ENCODE measurements at regions not wholly inside any gene's neighbourhood (a gene's known extent, or its start where the extent isn't known, plus 50 kb on each side); places are given as distances from the start of the nearest gene placed in this dataset.
"Not testable (repeated sequence)": the region's sequence is repeated elsewhere in the genome, so short reads cannot be mapped to it uniquely, and the experiment has no call there.

DNA sequence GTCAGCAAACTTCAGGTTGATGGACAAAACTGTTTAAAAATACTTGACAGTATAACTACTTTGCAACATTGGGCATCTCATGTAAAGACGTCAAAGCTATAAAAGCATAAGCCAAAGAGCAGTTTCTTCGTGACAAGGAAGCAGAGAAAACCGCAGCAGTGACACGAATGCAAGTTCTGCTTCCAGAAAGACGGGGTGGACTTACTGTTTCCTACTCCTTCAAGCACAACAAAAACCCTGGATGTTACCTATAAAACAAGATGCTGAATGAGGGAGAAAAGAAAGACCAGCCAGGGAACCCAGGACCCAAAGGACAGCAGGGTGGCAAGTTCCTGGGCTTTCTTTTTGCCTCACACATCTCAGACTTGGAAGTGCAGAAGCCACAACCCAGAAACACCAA, 98.0 kb downstream of the DLL1 start:
- no peak for DNase-seq

DNA sequence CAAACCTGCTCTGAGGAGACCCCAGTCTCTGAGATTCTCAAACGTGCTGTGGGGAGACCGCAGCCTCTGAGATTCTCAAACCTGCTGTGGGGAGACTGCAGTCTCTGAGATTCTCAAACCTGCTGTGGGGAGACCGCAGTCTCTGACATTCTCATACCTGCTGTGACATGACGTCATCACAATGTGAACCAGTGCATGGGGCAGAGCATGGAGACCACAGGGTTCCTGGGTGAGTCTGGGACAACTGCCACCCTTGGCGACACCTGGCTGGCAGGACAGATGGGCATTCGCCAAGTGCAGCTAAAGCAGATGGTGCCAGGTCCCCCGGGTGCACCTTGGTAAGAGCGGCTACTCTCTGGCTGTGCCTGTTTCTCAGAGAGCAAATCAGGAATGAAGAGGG, 98.8 kb downstream of the DLL1 start:
- not testable (repeated sequence) for DNase-seq

DNA sequence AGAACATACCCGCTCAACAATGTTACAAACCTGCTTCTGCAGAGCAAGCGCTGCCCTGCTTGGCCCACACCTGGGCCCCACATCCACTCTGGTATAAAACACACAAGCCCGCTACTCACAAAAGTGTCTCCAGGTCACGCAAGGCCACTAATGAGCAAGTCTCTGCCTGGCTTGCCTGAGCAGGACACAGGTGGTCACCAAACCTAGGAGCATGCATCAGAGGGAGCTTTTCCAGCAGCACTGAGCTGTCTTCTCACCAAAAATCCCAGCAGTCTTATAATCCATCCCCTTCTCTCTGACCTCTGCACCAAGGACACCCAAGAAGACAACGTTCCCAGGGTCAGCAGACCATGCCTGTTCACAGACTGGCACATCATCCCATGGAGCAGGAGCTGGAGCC, 100.8 kb downstream of the DLL1 start:
- no peak for DNase-seq

DNA sequence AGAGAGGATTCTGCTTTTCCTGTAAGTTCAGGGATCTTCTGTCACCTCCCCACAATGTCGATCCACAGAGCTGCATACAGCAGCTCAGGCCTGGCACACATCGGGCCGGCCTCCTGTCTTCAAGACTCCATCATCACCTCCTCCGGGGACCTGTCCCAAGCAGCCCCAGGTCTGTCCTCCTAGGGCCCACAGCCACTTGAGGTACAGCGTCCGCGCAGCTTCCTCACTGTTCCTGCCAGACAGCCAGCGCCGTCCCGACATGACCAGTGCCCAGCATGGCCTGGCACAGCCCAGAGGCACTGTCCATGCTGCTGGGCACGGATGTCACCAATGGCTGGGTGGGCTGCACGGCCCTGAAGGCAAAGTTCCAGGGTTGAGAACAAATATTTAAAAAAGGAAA, 101.6 kb downstream of the DLL1 start:
- DNase-seq: no peak

DNA sequence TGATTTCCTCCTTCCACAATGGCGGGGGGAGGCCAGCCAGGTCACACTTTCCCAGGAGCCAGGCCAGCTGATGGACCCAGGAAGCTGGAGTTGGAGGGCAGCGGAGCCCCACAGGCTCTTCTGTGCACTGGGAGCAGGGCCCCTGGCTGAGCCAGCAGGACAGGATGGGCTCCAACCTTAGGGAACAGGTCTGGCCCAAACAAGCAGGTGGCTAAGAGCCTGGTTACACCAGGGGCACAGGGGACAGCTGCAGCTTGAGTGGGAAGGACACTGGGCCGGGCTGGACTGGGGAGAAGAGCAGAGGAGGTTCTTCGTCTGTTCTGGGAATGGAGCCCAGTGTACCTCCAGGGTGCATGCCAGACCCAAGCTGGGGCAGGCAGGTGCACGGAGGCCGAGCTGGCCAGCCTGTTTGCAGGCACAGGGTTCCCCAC, 102.3 kb downstream of the DLL1 start:
- no peak for DNase-seq

DNA sequence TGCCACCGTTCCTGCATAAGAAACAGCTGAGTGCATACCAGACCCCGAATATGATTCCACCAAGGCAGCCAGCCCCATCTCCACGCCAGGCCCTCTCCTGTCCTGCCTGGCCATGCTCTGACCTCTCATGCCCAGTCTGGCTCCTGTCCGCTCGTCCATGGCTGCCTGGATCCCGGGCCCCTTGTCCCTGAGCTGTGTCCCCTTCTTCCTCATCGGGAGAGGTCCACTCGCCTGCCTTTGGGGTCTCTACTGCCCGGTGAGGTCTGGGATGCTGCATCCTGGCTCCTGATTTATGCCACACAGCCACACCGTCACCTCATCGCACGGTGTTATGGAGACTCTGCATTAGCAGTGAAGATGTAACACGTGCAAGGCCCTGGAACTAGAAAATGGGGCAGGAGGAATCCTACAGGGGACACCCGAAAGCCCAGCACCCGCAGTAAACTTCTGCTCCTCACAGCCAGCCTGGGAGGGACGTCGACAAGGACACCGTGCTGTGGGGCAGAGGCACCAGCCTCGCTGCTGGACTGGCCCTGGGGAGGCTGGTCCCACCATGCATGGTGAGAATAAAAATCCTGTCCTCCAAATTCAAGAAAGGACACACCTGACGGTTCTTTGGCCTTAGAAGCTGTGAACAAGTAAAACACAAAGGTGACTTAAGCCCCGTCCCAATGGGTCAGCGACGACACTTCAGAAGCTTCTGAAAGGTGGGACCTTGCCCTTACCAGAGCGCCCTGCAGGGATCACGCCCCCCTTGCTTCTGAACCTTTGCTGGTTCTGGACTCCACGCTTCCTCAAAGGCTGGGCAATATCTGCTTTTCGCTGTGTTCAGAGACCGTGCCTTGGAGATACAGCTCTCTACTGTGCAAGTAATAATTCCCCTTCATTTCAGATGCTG, 103.0 kb downstream of the DLL1 start:
- DNase-seq: no peak

DNA sequence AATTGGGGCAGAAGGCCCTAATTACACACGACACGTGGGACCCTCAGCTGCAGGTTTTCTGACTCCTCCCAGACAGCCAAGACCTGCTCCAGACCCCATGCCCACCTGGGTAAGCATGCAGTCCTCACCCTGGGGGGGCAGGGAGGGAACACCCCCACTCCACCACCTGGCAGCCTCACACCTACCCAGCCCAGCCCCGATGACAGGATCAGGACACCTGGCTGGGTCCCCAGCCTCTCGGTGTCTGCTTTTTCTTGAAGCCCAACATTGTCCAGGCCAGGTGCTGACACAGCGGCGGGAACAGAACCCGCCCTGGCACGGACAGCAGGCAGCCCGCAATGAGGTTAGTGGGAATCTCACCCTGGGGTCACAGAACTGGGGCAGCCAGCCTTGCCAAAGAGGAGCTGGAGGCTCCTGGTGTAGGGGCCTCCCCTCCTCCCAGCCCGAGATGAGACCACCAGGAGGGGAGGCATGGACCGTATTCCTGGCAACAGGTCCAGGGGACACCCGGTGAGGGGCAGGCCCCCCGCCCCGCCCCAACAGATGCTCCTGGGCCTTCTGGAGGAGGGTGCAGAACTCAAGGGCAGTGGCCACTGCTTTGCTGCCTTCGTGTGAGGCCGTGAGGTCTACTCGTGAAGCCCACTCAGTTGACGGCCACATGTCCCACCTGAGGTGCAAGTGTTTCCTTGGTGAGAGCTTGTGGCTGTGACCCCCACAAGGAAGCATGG, 103.8 kb downstream of the DLL1 start:
- DNase-seq: no peak

DNA sequence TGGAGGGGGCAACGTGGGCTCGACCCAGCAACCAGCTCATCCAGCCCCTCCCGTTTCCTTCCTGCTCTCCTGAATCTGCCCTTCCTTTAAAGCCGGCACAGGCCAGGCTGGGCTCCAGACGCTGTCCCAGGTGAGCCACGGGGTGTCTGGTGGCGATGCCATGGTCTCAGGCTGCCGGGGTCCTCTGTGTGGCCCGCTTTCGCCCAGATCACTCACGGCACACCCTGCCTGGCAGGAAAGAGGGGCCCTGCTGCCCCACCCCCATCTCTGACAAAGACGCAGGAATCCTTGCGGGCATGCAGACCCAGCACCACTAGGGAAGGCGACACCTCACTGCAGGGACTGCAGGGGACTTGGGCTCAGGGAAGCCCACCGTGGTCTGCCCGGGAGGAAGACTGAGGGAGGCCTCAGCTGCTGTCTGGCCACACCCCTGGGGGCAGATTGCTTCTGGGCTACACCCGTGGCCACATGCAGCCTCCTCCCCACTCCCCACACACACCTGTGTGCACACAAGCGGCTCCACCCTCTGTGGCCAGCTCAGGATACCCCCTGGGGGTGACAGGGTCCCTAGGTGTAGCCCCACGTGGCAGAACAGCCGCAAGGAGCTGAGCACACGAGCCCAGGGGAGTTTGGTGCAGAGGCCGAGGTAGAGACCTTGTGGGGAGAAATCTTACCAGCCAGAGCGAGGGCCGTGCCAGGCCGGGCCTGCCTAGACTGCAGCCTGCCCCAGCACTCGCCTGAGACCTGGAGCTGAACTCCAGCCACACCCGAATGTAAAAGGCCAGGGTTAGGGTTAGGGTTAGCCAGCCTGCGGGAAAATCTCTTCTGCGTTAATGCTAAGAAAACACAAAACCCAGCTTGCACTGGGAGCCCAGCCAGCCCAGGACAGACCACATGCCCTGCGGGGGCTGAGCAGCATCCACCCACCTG, 104.6 kb downstream of the DLL1 start:
- DNase-seq: no peak

DNA sequence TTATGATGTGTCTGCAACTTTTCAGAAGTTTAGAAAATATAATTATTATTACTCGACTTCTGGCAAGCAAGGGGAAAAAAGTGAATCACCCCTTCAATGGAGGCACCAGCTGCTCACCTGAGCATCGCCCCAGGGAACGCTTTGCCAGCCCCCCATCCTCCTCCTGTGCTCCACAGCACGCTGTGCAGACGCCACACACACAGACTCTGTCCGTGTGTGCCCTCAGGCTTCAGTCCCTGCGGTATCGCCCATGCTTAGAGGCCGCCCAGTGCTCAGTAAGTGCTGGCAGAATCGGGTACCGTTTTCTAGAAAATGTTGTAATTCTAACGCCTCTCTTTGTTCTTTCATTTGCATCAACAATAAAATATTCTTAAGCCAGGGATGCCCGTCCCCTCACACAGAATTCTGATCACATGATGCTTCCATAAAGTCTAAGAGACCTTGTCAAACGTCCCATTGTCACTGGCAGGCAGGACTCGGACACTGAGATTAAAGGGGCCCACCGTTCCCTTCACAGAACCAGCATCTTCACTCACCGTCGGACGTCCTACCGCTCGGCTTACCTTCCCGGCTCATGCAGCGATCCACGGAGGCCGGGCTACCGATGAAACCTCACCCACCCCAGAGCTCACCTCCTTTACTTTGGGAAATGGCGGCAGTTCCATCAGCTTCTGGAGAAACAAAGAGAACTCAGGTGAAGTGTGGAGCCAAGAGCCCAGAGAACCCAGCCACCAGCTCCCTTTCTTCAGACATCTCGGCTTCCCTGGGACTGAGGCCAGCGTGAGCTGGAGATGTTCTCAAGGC, 105.5 kb downstream of the DLL1 start:
- DNase-seq: no peak

DNA sequence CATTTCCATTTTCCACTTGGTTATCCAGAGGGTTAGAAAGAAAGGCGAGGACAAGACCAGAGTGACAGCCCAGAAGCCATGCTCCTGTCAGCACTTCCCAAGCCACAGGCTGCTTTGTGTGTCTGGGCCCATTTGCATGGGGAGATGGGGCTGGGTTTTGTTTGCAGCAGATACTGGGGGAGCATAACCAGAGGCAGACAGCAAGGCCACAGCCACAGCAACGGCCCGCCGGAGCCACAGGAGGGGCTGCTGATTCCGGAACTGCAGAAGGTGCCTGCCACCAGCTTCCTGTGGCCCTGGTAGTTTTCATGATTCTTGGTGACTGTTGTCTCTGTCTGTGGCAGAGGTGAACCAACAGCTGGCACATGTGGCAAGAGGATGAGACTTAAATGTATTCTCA, 106.6 kb downstream of the DLL1 start:
- DNase-seq: no peak

DNA sequence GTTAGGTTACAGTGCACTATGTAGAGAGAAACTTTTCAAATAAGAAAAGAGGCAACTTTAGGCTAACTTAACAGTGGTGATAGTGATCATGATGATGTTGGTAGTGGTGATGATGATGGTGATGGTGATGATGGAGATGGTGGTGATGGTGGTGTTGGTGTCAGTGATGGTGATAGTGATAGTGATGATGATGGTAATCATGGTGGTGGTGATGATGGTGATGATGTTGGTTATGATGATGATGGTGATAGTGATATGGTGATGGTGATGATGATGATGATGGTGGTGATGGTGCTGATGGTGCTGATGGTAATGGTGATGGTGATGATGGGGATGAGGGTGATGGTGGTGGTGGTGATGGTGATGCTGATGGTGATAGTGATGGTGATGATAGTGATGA, 107.4 kb downstream of the DLL1 start:
- DNase-seq: no peak

DNA sequence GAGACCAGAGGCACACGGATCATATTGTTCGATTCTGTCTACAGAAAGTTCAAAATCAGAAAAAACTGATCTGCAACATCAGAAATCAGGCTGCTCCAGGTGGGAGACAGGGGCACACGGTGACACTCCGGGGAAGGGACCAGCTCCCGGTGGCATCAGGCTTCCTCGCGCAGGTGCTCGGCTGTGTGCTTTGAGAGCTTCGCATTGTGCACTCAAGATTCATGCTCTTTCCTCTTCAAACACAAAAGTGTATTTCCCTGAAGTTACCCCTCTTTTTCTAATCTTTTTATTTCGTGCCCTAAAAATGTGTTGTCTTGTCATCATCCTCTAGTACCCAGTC, 108.1 kb downstream of the DLL1 start:
- no peak for DNase-seq

DNA sequence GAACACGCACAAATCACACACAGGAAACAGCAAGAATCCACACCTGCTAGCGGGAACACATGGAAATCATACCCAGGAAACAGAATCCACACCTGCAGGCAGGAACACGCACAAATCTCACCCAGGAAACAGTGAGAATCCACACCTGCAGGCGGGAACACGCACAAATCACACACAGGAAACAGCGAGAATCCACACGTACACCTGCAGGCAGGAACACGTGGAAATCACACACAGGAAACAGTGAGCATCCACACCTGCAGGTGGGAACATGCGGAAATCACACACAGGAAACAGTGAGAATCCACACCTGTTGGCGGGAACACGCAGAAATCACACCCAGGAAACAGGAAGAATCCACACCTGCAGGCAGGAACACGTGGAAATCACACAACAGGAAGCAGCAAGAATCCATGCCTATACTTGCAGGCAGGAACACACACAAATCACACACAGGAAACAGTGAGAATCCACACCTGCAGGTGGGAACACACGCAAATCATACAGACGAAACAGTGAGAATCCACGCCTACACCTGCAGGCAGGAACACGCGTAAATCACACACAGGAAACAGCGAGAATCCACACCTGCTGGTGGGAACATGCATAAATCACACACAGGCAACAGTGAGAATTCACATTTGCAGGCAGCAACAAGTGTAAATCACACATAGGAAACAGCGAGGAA, 108.6 kb downstream of the DLL1 start:
- DNase-seq: no peak

DNA sequence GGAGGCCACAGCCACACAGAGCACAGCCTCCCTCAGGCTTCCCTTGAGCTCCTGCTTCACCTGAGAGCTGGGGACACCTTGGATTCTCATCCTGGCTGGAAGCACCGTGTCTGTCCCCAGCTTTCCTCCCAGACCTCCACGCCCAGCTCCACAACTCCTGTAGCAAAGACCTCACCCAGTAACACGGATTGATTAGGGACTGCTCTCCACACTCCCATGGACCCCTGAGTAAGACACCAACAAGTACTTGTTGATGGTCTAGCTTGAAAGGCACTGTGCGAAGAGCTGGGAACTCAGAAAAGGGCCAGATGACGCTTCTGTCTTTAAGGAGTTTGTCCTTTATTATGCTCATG, 109.6 kb downstream of the DLL1 start:
- DNase-seq: no peak

DNA sequence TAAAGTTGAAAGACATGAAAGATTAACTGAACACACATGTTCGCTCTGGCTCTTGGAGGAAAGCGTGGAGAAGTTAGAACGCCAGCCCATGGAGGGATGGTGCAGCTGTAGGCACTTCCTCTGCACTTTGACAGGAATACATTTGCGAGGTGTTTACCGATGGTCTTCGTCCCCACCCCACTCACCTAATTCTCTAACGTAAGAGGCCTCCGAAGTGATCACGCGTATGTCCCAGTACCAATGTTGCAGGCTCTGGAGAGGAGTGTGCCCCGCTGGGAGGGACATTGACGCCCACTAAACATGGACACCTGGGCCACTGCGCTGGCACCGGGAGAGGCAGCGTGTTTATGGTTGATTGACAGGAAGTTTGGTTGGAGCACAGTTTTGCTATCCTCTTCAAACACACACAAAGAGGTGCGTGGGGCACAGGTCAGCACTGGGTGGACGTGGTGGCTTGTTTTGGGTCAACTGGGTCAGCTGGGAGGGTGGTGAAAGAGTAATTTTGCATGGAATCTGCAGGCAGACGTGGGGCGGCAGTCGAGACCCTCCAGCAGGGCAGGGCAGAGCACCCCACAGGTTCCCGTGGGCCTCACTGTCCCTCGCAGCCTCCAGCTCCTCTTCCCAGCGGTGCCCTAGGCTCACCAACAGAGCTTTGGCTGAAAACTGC, 110.1 kb downstream of the DLL1 start:
- DNase-seq: no peak

DNA sequence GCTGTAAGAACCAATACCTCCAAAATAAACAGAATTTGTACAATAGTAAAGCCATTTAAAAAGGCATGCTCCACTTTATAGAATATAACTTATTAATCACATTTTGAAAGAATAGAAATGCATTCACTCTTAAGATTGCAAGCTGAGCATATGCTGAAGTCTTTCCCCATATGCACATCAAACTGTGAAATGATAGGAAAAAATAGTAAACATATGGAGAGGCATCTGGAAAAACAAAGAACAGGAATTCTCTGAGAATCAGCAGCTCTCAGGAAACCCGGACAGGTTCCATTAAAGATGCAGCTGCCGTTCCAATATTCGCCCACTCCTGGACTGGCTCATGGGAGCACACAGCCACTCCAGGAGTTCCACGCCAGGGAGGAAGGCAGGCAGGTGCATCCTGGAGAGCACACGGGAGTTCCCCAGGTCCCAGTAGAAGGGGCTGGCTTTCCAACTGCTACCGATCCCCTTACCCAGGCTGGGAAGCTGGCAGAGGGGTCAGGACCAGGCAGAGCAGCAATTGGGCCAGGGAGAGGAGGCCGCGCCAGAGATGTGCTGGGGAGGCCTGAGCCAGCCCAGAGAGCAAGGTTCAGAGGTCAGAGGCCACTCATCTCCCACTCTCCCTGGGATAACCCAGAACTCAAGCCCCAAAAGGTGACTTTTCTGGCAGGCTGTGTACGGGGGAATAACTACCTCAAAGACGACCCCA, 111.1 kb downstream of the DLL1 start:
- DNase-seq: no peak

DNA sequence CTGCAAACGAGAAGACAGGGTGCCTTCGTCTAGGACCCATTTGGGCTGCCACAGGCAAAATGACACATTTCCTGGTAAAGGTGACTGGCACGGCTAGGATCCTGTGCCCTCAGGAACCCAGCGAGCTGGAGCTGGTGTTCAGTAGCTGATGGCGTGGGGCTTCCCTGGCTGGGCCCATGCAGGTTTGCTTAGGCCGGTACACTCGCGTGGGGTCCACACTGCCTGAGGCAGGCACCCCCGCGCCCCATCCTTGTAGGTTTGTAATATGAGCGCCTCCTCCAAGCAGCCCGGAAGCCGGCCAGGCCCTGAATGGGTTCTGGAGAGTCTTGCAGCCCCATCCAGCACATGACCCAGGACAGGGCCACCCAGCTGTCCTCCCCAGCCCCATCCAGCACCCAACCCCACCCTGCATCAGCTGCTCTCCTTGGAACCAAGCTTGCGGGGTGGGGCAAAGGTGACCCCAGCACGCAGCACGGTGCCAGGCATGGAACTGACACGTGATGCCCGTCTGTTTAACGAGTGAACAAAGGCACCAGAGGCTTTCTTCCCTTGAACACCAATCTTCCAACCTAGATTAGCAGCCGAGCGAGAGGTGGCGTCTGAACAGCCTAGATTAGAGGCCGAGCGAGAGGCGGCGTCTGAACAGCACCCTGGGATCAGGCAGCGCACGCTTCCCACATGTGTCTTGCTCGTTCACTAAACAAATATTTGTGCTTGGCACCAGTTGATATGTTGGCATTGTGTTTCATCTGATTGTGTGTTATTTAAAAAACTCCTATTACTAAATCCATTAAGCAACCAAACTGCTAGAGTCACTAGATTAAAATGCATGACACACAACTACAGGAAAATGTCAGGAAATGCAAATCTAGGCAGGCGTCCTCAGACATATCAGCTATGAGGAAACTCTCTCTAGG, 112.1 kb downstream of the DLL1 start:
- DNase-seq: no peak

DNA sequence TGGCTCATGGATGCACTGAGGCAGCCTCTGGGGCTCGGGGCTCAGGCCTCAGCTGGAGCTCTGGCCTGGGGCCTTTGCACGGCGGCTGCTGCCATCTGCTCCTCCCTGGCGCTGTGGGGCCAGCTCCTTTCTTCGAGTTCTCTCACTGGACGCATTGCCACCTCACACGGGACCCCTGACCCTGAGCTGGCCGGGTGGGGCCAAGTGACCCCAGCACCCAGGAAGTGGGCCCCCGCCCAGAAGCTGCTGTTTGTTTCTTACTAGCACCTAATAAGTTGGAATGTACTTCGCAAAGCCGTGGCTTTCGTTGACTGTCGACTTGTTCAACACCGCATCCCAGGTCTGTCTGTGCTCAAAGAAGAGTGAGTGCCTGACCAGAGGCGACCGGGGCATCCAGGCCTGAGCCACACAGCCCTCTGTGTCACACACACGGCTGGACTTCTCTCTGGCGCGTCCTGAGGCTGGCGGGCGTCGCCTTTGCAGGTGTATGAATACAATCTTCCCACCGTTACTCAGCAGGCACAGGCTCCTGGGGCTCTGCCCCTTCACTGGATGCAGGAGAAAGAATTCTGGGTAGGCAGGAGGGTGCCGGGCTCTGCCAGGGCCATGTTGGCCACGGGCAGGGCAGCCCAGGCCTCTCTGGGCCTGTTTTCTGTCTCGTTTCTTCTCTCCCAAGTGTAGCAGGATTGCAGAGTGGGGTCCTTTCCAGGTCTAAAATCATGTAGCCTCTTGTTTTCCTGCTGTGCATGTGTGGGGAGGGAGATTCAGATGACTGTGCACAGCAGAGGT, 112.9 kb downstream of the DLL1 start:
- no peak for DNase-seq
